Limb (tissue), 2 donors: ENCODE measurements at regions not wholly inside any gene's neighbourhood (a gene's known extent, or its start where the extent isn't known, plus 50 kb on each side); places are given as distances from the start of the nearest gene placed in this dataset.
"Not testable (repeated sequence)": the region's sequence is repeated elsewhere in the genome, so short reads cannot be mapped to it uniquely, and the experiment has no call there.

Source experiments
- DNase-seq, 2 donors: peaks; one replicate each; pipeline ENCODE4 v3.0.0-alpha.2; 2016; ENCODE audit errors: extremely low spot score in 2 of 2

DNA sequence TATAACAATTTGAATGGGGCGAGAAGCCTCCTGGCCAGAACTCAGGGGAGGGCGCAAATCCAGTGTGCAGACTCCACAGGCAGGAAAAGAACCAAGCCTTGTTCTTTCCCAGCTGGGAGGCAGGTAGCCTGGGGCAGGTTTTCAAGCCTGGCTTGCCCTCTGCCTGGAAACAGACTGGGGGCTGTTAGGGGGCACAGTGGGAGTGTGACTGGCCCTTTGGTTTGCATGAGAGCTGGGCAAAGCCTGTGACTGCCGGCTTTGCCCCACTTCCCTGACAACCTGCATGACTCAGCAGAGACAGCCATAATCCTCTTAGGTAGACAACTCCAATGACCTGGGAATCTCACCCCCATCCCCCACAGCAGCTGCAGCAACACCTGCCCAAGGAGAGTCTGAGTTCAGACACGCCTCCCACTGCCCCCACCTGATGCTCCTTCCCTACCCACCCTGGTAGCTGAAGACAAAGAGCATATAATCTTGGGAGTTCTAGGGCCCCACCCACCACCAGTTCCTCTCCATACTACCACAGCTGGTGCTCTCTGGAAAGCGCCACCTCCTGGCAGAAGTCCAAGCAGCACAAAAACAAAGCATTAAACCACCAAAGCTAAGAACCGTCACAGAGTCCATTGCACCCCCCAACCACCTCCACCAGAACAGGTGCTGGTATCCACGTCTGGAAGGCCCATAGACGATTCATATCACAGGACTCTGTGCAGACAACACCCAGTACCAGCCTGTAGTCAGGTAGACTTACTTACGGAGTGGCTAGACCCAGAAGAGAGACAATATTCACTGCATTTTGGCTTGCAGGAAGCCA, 402.5 kb downstream of the STK39 start:
- DNase-seq: no peak

- no peak for DNase-seq
These were observed 403.7 kb downstream of the STK39 start for GRCh38 chr2:167843657-167844056.

GRCh38 chr2:167843217-167843616, 404.2 kb downstream of the STK39 start:
- no peak for DNase-seq

DNA sequence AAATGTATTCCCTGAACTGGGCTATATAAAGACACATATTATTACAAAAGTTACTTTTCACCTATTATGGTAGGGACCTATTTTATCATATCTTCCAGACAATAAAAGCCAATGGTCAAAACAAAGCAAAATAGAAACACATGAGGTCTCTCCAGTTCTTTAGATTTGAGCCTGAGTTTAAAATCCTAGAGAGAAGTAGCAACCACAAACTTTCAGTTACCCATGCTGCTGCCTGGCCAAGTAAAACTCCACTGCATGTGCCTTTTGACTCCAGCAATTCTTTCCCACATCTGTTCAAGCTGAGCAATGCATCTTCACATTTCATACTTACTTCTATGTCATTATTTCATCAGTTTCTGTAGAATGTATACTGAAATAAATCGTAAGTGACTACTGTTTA, 405.3 kb downstream of the STK39 start:
- no peak for DNase-seq

DNA sequence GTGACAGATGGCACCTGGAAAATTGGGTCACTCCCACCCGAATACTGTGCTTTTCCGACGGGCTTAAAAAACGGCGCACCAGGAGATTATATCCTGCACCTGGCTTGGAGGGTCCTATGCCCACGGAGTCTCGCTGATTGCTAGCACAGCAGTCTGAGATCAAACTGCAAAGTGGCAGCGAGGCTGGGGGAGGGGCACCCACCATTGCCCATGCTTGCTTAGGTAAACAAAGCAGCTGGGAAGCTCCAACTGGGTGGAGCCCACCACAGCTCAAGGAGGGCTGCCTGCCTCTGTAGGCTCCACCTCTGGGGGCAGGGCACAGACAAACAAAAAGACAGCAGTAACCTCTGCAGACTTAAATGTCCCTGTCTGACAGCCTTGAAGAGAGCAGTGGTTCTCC, 412.1 kb downstream of the STK39 start:
- not testable (repeated sequence) for DNase-seq

DNA sequence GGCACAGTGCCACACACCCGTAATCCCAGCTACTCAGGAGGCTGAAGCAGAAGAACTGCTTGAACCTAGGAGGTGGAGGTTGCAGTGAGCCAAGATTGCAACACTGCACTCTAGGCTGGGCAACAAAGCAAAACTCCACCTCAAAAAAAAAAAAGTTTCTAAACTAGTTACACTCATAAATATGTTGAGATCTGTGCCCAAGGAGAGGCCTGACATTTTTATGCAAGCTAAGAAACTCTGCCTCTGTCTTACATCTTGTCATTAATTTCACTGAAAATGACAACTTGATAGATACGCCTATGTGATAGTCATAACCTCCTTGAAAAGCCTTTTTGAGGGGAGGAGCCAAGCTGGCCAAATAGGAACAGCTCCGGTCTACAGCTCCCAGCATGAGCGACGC, 412.7 kb downstream of the STK39 start:
- no peak for DNase-seq

DNA sequence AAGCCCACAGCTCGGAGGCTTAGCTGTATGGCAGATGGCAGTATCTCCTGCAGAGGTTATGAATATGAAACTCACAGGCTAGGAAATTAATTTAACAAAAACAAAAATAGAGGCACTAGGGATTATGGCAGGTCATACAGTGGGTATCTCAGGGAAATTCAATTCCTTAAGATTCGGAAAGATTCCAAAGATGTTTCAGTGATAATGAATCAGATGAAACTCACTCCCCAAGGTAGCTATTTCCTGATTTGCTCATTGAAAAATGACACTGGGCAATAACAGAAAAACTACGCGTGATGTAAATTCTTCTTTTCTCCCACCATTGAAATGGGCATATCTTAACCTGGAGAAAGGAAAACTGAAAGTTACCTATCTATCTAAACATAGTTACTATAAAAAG, 414.1 kb downstream of the STK39 start:
- no peak for DNase-seq

DNA sequence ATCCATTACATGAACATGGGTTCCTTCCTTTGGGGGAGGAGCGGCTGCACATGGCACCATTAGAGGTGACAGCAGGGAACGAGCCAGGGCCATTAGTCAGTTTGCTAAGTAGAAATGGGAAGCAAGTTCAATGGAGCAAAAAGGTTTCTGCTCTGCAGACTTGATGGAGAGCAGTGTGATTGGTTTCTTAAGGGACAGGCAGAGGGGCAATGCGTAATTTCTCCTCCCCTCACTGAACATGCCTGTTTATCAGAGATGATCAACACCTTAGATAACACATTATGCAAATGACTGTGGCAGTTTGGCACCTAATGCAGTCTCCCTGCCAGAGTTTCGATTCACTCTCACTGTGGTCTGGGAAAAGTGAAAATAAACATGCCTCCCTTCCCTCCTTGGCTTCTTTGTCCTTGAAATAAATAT, 414.5 kb downstream of the STK39 start:
- DNase-seq: no peak

DNA sequence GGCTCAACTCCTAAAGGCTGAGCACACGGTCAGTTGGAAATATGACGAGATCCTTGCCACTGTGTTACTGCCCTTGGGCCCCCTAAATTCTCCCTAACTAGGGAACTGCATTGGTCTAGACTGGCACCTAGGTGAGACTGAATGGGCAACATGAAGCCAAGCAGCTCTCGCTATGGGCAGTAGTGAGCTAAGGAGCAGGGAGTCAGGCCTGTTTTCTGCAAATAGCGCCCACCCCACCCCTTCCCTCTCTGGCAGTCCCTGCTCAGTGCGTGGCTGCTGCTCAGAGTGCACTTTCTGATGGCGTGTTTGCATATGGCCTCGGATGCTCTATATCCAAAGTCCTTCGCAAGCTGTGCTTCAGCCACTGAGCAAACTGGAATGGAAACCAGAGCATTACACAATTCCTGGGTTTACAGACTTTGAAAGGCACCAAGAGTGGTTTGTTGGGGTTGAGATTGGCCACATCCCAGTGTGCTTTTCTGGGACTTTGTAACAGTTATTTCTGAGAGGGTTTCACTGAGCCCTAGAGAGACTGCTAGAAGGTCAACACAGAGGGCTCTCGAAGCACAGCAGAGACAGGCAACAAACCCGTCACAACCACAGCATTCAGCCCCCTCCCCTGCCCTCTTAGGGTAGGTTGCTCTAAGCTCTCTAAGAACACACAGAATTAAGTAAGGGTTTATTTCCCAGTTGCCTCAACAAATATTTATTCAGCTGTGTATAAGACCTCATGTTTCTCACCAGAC, 419.9 kb downstream of the STK39 start:
- no peak for DNase-seq

GRCh38 chr2:167826906-167827305, 420.5 kb downstream of the STK39 start:
- no peak for DNase-seq

DNA sequence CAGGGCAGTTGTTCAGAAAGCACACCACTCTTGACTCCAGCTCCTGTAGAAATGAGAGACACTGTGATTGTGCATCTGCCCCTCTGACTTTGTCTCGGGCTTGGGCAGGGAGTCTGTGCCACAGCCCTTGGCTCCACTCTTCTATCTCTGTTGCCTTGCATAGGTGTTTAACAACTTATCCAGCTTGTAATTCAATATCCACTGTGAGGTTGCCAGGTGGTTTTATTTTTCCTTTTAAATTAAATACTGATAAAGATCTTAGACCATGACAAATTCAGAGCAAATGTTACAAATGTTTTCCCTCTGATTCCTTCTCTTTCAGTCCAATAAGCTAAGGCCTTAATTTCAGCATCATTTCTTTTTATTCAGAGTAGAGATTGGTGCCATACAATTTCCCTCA, 421.7 kb downstream of the STK39 start:
- no peak for DNase-seq

GRCh38 chr2:167822690-167823465, 424.5 kb downstream of the STK39 start:
- DNase-seq: no peak

GRCh38 chr2:167820488-167820887, 426.9 kb downstream of the STK39 start:
- no peak for DNase-seq

GRCh38 chr2:167818521-167818920, 428.9 kb downstream of the STK39 start:
- DNase-seq: no peak

- DNase-seq: no peak
These were observed 429.5 kb downstream of the STK39 start for GRCh38 chr2:167817908-167818307.

DNA sequence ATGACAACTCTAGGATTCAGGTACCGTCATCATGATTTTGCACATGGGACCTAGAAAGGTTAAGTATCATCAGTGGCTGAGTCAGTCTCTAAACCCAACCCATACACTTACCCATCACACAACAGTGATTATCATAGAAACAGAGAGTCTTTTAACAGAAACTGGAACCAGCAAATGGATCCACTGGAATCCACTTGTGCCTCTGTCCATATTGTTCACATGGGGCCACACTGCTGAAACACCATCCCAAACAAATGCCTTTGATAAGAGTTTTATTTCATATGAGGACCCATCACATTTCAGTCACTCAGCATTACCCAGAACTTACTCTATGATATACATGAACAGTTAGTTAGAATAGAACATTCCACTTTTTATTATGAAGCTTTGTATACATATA, 430.0 kb downstream of the STK39 start:
- no peak for DNase-seq

GRCh38 chr2:167816874-167817290, 430.5 kb downstream of the STK39 start:
- DNase-seq: no peak

DNA sequence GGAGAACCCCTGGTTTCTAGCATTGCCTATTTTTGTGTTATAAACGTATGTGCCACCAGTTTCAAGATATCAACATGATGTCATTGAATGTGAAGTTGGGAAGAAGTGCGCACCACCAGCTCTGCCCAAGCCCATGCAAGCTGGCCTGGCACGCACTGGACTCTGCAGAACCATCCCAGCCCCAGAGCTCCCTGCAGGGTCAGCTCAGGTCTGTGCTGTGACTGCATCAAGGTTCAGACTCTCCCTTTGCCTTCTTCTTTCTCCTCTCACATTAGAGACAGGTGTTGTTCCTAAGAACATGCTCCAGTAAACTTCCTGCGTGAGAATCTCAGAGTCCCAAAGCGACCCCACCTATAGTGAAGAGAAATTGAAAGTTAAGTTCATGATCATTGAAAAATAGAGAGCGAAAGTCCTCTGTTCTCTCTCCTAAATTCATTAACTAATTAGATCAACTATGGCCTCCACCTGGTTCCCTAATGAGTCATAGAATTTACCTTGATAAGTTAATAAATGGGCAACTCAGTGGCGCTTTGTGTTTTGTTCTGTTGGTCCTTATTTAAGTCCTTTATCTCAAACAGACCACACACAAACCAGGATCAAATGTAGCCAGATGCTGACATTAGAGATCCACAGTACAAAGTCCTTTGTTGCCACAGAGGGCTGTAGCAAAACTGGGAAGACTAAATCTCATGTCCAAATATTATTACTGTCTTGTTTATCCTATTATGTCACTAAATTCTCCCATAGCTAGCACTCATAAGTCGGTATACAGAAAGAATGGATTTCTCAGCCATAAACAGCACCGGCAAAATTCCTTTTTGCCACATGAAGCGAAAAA, 432.3 kb downstream of the STK39 start:
- DNase-seq: no peak

DNA sequence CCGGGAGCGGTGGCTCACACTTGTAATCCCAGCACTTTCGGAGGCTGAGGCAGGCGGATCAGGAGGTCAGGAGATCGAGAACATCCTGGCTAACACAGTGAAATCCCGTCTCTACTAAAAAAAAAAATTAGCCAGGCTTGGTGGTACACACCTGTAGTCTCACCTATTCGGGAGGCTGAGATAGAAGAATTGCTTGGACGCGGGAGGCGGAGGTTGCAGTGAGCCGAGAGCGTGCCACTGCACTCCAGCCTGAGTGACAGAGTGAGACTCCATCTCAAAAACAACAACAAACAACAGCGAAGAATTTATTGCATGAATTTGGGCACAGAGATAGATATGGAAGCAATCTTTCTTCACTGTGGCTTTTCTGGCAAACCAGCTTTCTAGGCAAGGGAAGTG, 432.9 kb downstream of the STK39 start:
- not testable (repeated sequence) for DNase-seq

- not testable (repeated sequence) for DNase-seq
These were observed 437.6 kb downstream of the STK39 start for GRCh38 chr2:167809799-167810198.

DNA sequence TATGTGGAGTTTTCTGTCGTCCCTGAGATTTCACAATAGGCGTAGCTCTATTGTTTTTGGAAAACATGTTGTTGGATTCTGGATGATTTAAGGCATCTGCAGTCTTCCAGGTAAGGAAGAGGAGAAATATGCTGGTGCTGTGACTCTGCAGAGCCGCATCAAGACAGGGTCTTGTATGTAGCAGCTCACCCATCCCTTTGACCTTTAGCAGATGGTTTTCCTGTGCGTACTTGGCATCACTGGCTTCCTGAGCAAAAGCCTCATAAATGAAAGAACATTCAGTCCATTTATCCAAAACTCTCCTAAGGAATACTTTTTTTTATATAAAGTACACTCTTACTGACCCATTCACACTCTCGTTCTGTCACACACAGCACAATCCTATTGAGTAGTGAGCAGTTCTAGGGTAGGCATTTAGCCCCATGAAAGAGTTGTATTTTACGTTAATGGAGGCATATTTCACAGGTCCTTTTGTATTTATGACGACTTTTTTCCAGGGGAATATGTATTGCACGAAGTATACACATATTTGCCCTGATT, 443.9 kb downstream of the STK39 start:
- no peak for DNase-seq
